HepG2 (cell line): ENCODE measurements at regions not wholly inside any gene's neighbourhood (a gene's known extent, or its start where the extent isn't known, plus 50 kb on each side); places are given as distances from the start of the nearest gene placed in this dataset.
"Not testable (repeated sequence)": the region's sequence is repeated elsewhere in the genome, so short reads cannot be mapped to it uniquely, and the experiment has no call there.

Experiments used
- ATAC-seq: fragments of 200-7000 bp; cut with Tn5 transposase; 3 replicates; pipeline ENCODE4 v1.9.1; 2020; ENCODE audit warnings: mild to moderate bottlenecking, moderate library complexity
- BruUV-seq: library from RNA; stranded (reverse); fragments of 400-500 nt; replicated peaks from 2 replicates; lab custom pipeline; 2021; lab: Mats Ljungman, UMichigan
- CTCF ChIA-PET: fragments of 300-600 bp; formaldehyde crosslinking; extraction: SDS; loops from one replicate; lab custom pipeline; 2021; ENCODE audit warnings: low total read pairs, inconsistent platforms, low intra/inter-chr PET ratio; lab: Yijun Ruan, JAX
- POLR2A ChIA-PET: fragments of 350-600 bp; sonication (Branson Sonifier 250); formaldehyde crosslinking; loops from one replicate; lab custom pipeline; 2020; ENCODE audit warnings: antibody characterized with exemption, inconsistent platforms; lab: Yijun Ruan, JAX
- DNase-seq: peaks from one replicate; pipeline ENCODE4 v3.0.0-alpha.2; 2015; ENCODE audit warnings: low spot score
- FAIRE-seq: peaks from 3 replicates; lab custom pipeline; 2011; peaks lifted over from hg19 to GRCh38; lab: Jason Lieb, UNC
- H2AFZ ChIP-seq: one replicate; pipeline ENCODE4 v1.6.1; 2011; ENCODE audit warnings: low read length, inconsistent platforms
- H3K27ac ChIP-seq: fragments of 300-600 bp; 3 replicates; pipeline ENCODE4 v1.8.0; 2011; ENCODE audit warnings: mixed run types, mild to moderate bottlenecking, mixed read lengths, low read length, inconsistent platforms; ENCODE audit not compliant: insufficient read depth; ENCODE audit errors: extremely low read length
- H3K27me3 ChIP-seq, 2 experiments: fragments of 200-600 bp in 1 of 2; 2 replicates in 1 of 2; 3 replicates in 1 of 2; pipeline versions ENCODE4 v1.6.0 to v1.8.0; 2011; ENCODE audit warnings: low read length in 2 of 2, mild to moderate bottlenecking in 2 of 2, moderate library complexity in 2 of 2, inconsistent platforms in 1 of 2; ENCODE audit not compliant: insufficient read depth in 2 of 2, control insufficient read depth in 1 of 2
- H3K36me3 ChIP-seq, 2 experiments: fragments of 200-600 bp in 1 of 2; replicated peaks in 1 of 2; 2 replicates in 1 of 2; 3 replicates in 1 of 2; pipeline versions ENCODE4 v1.5.1 to v1.8.0; 2011; ENCODE audit warnings: low read length in 2 of 2, inconsistent platforms in 1 of 2; ENCODE audit not compliant: insufficient read depth in 2 of 2, control insufficient read depth in 1 of 2
- H3K4me1 ChIP-seq: 2 replicates; pipeline ENCODE4 v1.5.1; 2012; ENCODE audit warnings: low read length, inconsistent platforms; ENCODE audit not compliant: insufficient read depth
- H3K4me2 ChIP-seq: 2 replicates; pipeline ENCODE4 v1.6.0; 2011; ENCODE audit warnings: low read depth, low read length, inconsistent platforms
- H3K4me3 ChIP-seq, 3 experiments: fragments of 200-600 bp in 1 of 3; sonication (generic), shearing (Covaris generic) in 1 of 3; replicated peaks in 1 of 3; 2 replicates each; pipeline ENCODE4 v1.5.1; 2011 to 2016; ENCODE audit warnings: low read length in 3 of 3, inconsistent platforms in 2 of 3, low read depth in 2 of 3, mild to moderate bottlenecking in 2 of 3, control low read depth in 1 of 3, mixed read lengths in 1 of 3; ENCODE audit not compliant: insufficient read depth in 1 of 3
- H3K79me2 ChIP-seq: one replicate; pipeline ENCODE4 v1.6.1; 2011; ENCODE audit warnings: low read length, inconsistent platforms; ENCODE audit not compliant: insufficient read depth
- H3K9ac ChIP-seq: 2 replicates; pipeline ENCODE4 v1.6.0; 2011; ENCODE audit warnings: mild to moderate bottlenecking, low read depth, low read length, inconsistent platforms; ENCODE audit not compliant: insufficient read depth
- H3K9me3 ChIP-seq: 2 replicates; pipeline ENCODE4 v1.5.1; 2012; ENCODE audit warnings: mild to moderate bottlenecking, low read length
- H4K20me1 ChIP-seq: 2 replicates; pipeline ENCODE4 v1.6.0; 2011; ENCODE audit warnings: inconsistent platforms, mild to moderate bottlenecking, low read length, moderate library complexity; ENCODE audit not compliant: insufficient read depth
- GATAD1 ChIP-seq: IDR thresholded peaks from 2 replicates; pipeline ENCODE4 v1.6.1; 2016; ENCODE audit warnings: missing genetic modification reagents, missing compliant biosample characterization
- KMT2A ChIP-seq: sonication (generic); formaldehyde crosslinking; IDR thresholded peaks from 2 replicates; pipeline ENCODE4 v1.4.0; 2020; ENCODE audit warnings: missing genetic modification reagents
- PRMT3 ChIP-seq: sonication (generic); formaldehyde crosslinking; IDR thresholded peaks from 2 replicates; pipeline ENCODE4 v1.8.1; 2022; ENCODE audit warnings: low read depth, mild to moderate bottlenecking, moderate library complexity, missing genetic modification reagents, borderline replicate concordance
- SRF ChIP-seq: IDR thresholded peaks from 2 replicates; pipeline ENCODE4 v1.6.1; 2011; ENCODE audit warnings: mild to moderate bottlenecking, low read depth, low read length, moderate library complexity
- ZBTB1 ChIP-seq: sonication (generic); formaldehyde crosslinking; IDR thresholded peaks from 2 replicates; pipeline ENCODE4 v1.4.0; 2020; ENCODE audit warnings: missing genetic modification reagents, borderline replicate concordance
- ZNF251 ChIP-seq: sonication (generic); formaldehyde crosslinking; IDR thresholded peaks from 2 replicates; pipeline ENCODE4 v1.9.0; 2021; ENCODE audit warnings: mild to moderate bottlenecking, missing genetic modification reagents
- ZNF549 ChIP-seq: sonication (generic); formaldehyde crosslinking; IDR thresholded peaks from 2 replicates; pipeline ENCODE4 v1.5.0; 2020; ENCODE audit warnings: missing genetic modification reagents
- ZSCAN25 ChIP-seq: sonication (generic); formaldehyde crosslinking; IDR thresholded peaks from 2 replicates; pipeline ENCODE4 v1.8.0; 2022; ENCODE audit warnings: mild to moderate bottlenecking, missing genetic modification reagents
- WGBS: methylation state at CpG from one replicate; pipeline ENCODE4 v1.1.6; 2017; ENCODE audit warnings: low lambda C conversion rate; 5-methylcytosine and 5-hydroxymethylcytosine counted together
- in situ Hi-C: cut with HindIII; loops from 2 replicates; pipeline ENCODE4 v1.10.0; 2017; ENCODE audit warnings: low pct_unique_long_range_greater_than_20kb; ENCODE audit not compliant: extremely low pct_ligation_motif_present
- intact Hi-C: fragments of 100-400 bp; cut with micrococcal nuclease; formaldehyde crosslinking; loops from one replicate; pipeline ENCODE4 v1.10.0; 2022; ENCODE audit not compliant: unreplicated experiment

- ATAC-seq (no peak), DNase-seq (no peak)
- CTCF ChIA-PET = no interaction called here
These were observed 1109.0 kb downstream of the UQCRFS1 start for GRCh38 chr19:28103921-28104320.

GRCh38 chr19:28084659-28085157, 1128.2 kb downstream of the UQCRFS1 start:
- WGBS = 5% methylated on average over 1 of the region's 1 CpG
- H3K27ac ChIP-seq, H4K20me1 ChIP-seq, DNase-seq, H2AFZ ChIP-seq, ATAC-seq, intact Hi-C loops, CTCF ChIA-PET, FAIRE-seq, in situ Hi-C loops, H3K4me3 ChIP-seq, H3K36me3 ChIP-seq, H3K9ac ChIP-seq, H3K4me2 ChIP-seq, H3K27me3 ChIP-seq, BruUV-seq, H3K4me1 ChIP-seq, H3K79me2 ChIP-seq, POLR2A ChIA-PET: not testable (repeated sequence)
- peaks cover 74% of the 10 kb centered on the region for H3K9me3 ChIP-seq

More at GRCh38 chr19:28103921-28104320, 1109.0 kb downstream of the UQCRFS1 start:
- Histone ChIP-seq H3K36me3 (no peaks in the 10 kb centered on the region), H4K20me1 (no peaks in the 10 kb centered on the region), H3K27ac (no peak overlapping the region), H2AFZ (no peak overlapping the region), H3K79me2 (no peaks in the 10 kb centered on the region), H3K27me3 (no peaks in the 10 kb centered on the region), H3K9me3 (peaks cover 87% of the 10 kb centered on the region), H3K4me1 (no peaks in the 10 kb centered on the region), H3K9ac (no peak overlapping the region), H3K4me3 (no peak overlapping the region), H3K4me2 (no peak overlapping the region)
- intact Hi-C loops = no loop called here
- in situ Hi-C loops = no loop called here
- POLR2A ChIA-PET = no interaction called here
- no peak for FAIRE-seq
- BruUV-seq = no TSS peak
- TF ChIP-seq KMT2A = no peak
- no peak for TF ChIP-seq ZBTB1 (CRISPR knock-in tag)
- no peak for TF ChIP-seq ZNF549 (CRISPR knock-in tag)
- TF ChIP-seq PRMT3 (CRISPR knock-in tag) = no peak
- TF ChIP-seq SRF = no peak
- no peak for TF ChIP-seq ZNF251 (CRISPR knock-in tag)
- TF ChIP-seq ZSCAN25 (CRISPR knock-in tag) = no peak
- no peak for TF ChIP-seq GATAD1 (CRISPR knock-in tag)
- WGBS = 25% methylated on average over 2 of the region's 3 CpGs
